HepG2 (cell line): ENCODE measurements at regions not wholly inside any gene's neighbourhood (a gene's known extent, or its start where the extent isn't known, plus 50 kb on each side); places are given as distances from the start of the nearest gene placed in this dataset.

Source experiments
- CBX5 ChIP-seq: sonication (generic); formaldehyde crosslinking; IDR thresholded peaks from 2 replicates; pipeline ENCODE4 v1.4.0; 2020; ENCODE audit warnings: missing genetic modification reagents, borderline replicate concordance
- CEBPB ChIP-seq: IDR thresholded peaks from 2 replicates; pipeline ENCODE4 v1.6.1; 2011; ENCODE audit warnings: low read depth, low read length, improper control_type of control experiment, borderline replicate concordance
- EEA1 ChIP-seq: sonication (generic); formaldehyde crosslinking; IDR thresholded peaks from 2 replicates; pipeline ENCODE4 v1.5.1; 2020; ENCODE audit warnings: mild to moderate bottlenecking, missing genetic modification reagents, borderline replicate concordance
- FOXK2 ChIP-seq: fragments of 450-650 bp; IDR thresholded peaks from 2 replicates; pipeline ENCODE4 v1.6.1; 2016
- GFI1 ChIP-seq: sonication (generic); formaldehyde crosslinking; IDR thresholded peaks from 2 replicates; pipeline ENCODE4 v1.5.0; 2020; ENCODE audit warnings: missing genetic modification reagents, mild to moderate bottlenecking, borderline replicate concordance
- HINFP ChIP-seq: sonication (generic); formaldehyde crosslinking; IDR thresholded peaks from 2 replicates; pipeline ENCODE4 v1.4.0; 2020; ENCODE audit warnings: low read depth, mild to moderate bottlenecking, missing genetic modification reagents
- NR1H2 ChIP-seq: sonication (generic); formaldehyde crosslinking; IDR thresholded peaks from 2 replicates; pipeline ENCODE4 v1.8.1; 2022; ENCODE audit warnings: low read depth, missing genetic modification reagents, borderline replicate concordance
- RARA ChIP-seq: IDR thresholded peaks from 2 replicates; pipeline ENCODE4 v1.6.1; 2016; ENCODE audit warnings: missing genetic modification reagents, missing compliant biosample characterization
- ZNF512B ChIP-seq: sonication (generic); formaldehyde crosslinking; IDR thresholded peaks from 2 replicates; pipeline ENCODE4 v1.5.1; 2020; ENCODE audit warnings: missing genetic modification reagents, mild to moderate bottlenecking, borderline replicate concordance
- ZNF691 ChIP-seq: sonication (generic); formaldehyde crosslinking; IDR thresholded peaks from 2 replicates; pipeline ENCODE4 v1.4.0; 2020; ENCODE audit warnings: missing genetic modification reagents, low read depth, mild to moderate bottlenecking, borderline replicate concordance

- TF ChIP-seq HINFP, result no peak
- no peak for TF ChIP-seq FOXK2
- no peak for TF ChIP-seq GFI1 (CRISPR knock-in tag)
- TF ChIP-seq ZNF691 (CRISPR knock-in tag), result no peak
- no peak for TF ChIP-seq RARA (CRISPR knock-in tag)
- no peak for TF ChIP-seq NR1H2 (CRISPR knock-in tag)
- TF ChIP-seq ZNF512B, result no peak
- no peak for TF ChIP-seq CEBPB
- no peak for TF ChIP-seq EEA1 (CRISPR knock-in tag)
- TF ChIP-seq CBX5 (CRISPR knock-in tag), result no peak
- TF ChIP-seq, all 625 proteins: peak for 0
Measured at GRCh38 chr3:147015334-147015733, 391.0 kb downstream of the ZIC4 start (continued).
